ENCODE measurements at regions not wholly inside any gene's neighbourhood (a gene's known extent, or its start where the extent isn't known, plus 50 kb on each side); places are given as distances from the start of the nearest gene placed in this dataset.

GRCh38 chr21:32834211-32834915 lies 62.8 kb upstream of the PAXBP1 start:
- Mint-ChIP-seq H3K27ac (no peak overlapping the region), H3K9me3 (ENCODE audit: low read depth) (peaks cover 4% of the 10 kb centered on the region), H3K27me3 (no peaks in the 10 kb centered on the region), H3K4me3 (ENCODE audit: low read depth) (no peak overlapping the region), H3K36me3 (ENCODE audit: insufficient read depth) (no peaks in the 10 kb centered on the region), H3K4me1 (ENCODE audit: low read depth) (no peaks in the 10 kb centered on the region)
- no peak for DNase-seq (ENCODE audit: low spot score, unreplicated experiment)
- no peak for TF ChIP-seq CTCF (IDR thresholded peaks at IDR 0.05; ENCODE audit: unreplicated experiment)

GRCh38 chr21:32834916-32835235 lies 63.3 kb upstream of the PAXBP1 start:
- no peak for DNase-seq (ENCODE audit: low spot score, unreplicated experiment)
- Mint-ChIP-seq H3K27ac (no peak overlapping the region), H3K9me3 (ENCODE audit: low read depth) (peaks cover 4% of the 10 kb centered on the region), H3K4me3 (ENCODE audit: low read depth) (no peak overlapping the region), H3K27me3 (no peaks in the 10 kb centered on the region), H3K36me3 (ENCODE audit: insufficient read depth) (no peaks in the 10 kb centered on the region), H3K4me1 (ENCODE audit: low read depth) (no peaks in the 10 kb centered on the region)
- no peak for TF ChIP-seq CTCF (IDR thresholded peaks at IDR 0.05; ENCODE audit: unreplicated experiment)

GRCh38 chr21:32842146-32842545 lies 70.6 kb upstream of the PAXBP1 start:
- Mint-ChIP-seq H3K27ac (no peak overlapping the region), H3K36me3 (ENCODE audit: insufficient read depth) (no peaks in the 10 kb centered on the region), H3K4me1 (ENCODE audit: low read depth) (no peaks in the 10 kb centered on the region), H3K9me3 (ENCODE audit: low read depth) (peaks cover 2% of the 10 kb centered on the region), H3K27me3 (peaks cover 2% of the 10 kb centered on the region), H3K4me3 (ENCODE audit: low read depth) (no peak overlapping the region)
- DNase-seq (ENCODE audit: low spot score, unreplicated experiment), result no peak
- no peak for TF ChIP-seq CTCF (IDR thresholded peaks at IDR 0.05; ENCODE audit: unreplicated experiment)

GRCh38 chr21:32843561-32843960 lies 72.0 kb upstream of the PAXBP1 start:
- H3K27me3 Mint-ChIP-seq, result peaks cover 6% of the 10 kb centered on the region
- no peaks in the 10 kb centered on the region for H3K36me3 Mint-ChIP-seq (ENCODE audit: insufficient read depth)
- no peak for DNase-seq (ENCODE audit: low spot score, unreplicated experiment)
- TF ChIP-seq CTCF (IDR thresholded peaks at IDR 0.05; ENCODE audit: unreplicated experiment), result no peak
- no peaks in the 10 kb centered on the region for H3K9me3 Mint-ChIP-seq (ENCODE audit: low read depth)
- H3K4me1 Mint-ChIP-seq (ENCODE audit: low read depth), result no peaks in the 10 kb centered on the region
- no peak overlapping the region for H3K4me3 Mint-ChIP-seq (ENCODE audit: low read depth)
- no peak overlapping the region for H3K27ac Mint-ChIP-seq

GRCh38 chr21:32844076-32844475 lies 72.5 kb upstream of the PAXBP1 start:
- H3K27ac Mint-ChIP-seq, result no peak overlapping the region
- peaks cover 10% of the 10 kb centered on the region for H3K27me3 Mint-ChIP-seq
- no peaks in the 10 kb centered on the region for H3K9me3 Mint-ChIP-seq (ENCODE audit: low read depth)
- no peaks in the 10 kb centered on the region for H3K36me3 Mint-ChIP-seq (ENCODE audit: insufficient read depth)
- no peak for TF ChIP-seq CTCF (IDR thresholded peaks at IDR 0.05; ENCODE audit: unreplicated experiment)
- no peak for DNase-seq (ENCODE audit: low spot score, unreplicated experiment)
- no peaks in the 10 kb centered on the region for H3K4me1 Mint-ChIP-seq (ENCODE audit: low read depth)
- H3K4me3 Mint-ChIP-seq (ENCODE audit: low read depth), result no peak overlapping the region

Data from progenitor cell of endocrine pancreas (in vitro differentiated cells).